ENCODE measurements at regions not wholly inside any gene's neighbourhood (a gene's known extent, or its start where the extent isn't known, plus 50 kb on each side); places are given as distances from the start of the nearest gene placed in this dataset.

DNA sequence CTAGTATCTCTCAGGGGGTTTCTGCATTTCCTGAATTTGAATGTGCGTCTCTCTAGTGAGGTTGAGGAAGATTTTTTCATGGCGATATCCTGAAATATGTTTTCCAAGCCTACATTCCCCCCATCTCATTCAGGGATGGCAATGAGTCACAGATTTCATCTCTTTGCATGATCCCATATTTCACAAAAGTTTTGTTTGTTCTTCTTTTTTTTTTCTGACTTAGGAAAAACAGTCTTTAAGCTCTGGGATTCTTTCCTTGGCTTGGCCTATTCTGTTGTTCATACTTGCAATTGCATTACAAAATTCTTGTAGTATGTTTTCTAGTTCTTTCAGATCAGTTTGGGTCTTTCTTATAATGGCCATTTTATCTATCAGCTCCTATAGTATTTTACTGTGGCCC lies 136.5 kb downstream of the DSEL start:
- DNase-seq = no peak

DNA sequence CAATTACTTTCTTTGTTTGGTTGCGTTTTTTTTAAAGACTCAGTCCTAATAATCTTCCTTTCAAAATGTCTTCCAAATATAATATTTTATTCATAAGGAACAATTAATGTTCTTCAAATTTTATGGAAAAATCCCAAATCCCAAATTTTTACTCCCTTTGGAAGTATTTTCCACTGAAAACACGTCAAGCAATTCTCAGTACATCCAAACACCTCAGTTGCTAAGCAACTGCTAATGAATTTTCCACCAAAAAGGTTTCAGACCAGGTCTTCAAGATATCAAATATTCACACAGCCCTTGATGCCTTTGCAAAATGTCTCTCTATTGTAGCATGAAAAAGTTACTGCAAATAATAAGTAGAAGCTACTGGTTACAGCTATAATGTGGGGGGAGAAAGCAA lies 140.1 kb downstream of the DSEL start:
- DNase-seq = no peak

DNA sequence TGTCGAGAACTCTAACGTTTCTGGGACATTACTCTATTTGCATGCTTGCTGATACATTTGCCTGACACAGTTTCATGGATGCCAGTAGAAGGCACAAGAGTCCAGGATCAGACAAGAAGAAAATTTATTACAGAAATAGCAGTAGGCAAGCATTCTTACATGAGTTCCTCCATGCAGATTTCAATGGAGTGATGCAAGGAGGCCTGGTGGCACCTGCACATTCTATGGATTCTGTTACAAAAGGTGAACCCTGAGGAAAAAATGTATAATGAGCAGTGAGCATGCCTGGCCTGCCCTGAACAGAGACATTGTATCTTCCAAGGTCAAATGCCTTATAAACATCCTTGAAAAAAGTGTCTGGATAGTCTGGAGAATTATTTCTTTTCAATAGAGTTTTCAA lies 142.9 kb downstream of the DSEL start:
- no peak for DNase-seq

DNA sequence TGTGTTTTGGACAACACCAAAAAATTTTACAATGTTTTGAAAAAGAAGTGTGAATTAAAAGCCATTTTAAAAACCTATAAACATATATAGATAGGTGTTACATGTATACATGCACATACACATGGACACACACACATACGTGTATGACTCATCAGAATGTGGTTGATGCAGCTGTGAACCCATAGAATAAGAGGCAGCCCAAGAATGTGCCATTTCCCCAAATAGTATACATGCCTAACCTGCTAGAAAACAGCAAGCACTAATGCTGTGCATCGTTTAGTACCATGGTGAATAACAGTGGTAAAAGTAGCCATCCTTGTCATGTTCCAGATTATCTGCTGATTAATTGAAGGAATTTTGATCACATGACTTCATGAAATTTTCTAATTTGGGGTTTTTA lies 149.0 kb downstream of the DSEL start:
- no peak for DNase-seq

DNA sequence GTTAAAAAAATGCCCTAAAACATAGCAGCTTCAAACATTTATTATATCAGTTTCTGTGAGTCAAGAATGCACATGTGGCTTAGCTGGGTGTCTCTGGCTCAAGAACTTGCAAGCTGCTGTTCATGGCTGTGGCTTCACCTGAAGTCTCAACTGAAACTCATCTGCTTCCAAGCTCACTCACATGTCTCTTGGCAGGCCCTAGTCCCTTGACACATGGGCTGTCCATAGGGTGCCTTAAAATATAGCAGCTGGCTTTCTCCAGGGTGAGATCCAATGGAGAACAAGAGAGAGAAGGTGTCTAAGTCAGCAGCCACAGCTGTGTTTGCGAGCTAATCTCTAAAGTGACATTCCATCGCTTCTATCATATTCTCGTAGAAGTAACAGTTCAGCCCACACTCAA lies 152.8 kb downstream of the DSEL start:
- DNase-seq = no peak

DNA sequence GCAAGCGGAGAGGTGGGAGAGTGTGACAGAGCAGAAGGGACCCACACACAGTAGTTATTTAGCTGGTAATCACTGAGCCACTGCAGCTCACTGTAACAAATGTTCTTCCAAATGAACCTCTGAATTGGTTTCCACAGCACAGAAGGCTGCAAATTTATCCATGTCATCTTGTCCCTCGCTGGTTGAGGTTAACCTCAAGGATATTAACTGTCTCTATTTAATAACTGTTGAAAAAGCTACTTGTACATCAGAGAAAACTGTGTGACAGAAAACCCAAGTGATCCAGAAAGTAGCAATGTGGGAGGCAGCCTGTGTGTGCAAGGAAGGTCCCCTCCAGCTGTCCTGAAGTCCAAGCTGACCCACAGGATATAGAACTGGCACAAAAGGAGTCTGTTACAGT lies 153.6 kb downstream of the DSEL start:
- no peak for DNase-seq

DNA sequence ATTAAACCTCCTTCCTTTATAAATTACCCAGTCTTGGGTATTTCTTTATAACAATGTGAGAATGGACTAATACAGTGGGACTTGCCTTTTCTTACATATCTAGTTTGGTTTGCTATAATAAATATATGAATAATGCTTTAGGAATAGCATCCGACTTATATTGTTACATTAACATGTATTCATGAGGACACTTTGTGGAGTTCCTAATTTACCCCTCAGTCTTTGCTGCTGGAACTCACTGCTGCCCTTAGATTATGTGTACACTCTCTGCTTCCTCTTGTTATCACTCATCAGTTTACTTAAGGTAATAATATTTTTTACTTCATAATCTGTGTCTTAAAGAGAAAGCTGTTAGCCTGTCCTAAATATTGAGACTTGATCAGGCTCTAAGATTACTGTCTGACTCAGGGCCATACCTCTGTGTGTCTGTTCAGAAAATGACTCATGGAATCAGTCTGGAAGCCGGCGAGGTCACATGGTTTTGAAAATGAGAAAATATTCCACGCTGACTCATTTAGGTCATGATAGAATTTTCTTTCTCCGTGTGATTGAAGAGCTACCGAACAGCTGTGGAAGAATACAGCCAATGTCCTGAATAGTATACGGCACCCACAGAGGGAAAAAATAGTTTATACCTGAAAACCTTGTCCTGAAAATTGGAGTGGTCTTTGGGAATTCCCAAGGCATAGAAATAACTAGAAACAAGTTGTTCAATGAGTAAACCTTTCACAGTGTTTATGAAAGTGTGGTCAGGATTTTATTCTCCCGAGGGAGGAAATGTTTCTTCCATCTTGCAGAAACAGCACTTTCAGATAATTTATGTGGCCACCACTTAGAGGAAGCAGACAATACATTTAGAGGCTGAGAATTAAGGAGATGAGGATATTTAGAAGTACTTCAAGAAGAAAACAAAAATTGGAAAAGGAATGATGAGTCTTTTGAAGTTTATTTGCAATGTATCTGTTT lies 156.4 kb downstream of the DSEL start:
- peak; percentile 79 for DNase-seq

DNA sequence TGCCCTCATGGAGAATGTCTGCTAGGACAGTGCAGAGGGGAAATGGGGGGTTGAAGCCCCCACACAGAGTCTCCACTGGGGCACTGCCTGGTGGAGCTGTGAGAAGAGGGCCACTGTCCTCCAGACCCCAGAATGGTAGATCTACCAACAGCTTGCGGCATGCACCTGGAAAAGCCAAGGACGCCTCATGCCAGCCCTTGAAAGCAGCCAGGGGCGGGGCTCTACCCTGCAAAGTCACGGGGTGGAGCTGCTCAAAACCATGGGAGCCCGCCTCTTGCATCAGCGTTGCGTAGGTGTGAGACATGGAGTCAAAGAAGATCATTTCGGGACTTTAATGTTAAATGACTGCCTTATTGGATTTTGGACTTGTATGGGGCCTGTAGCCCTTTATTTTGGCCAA lies 157.6 kb downstream of the DSEL start:
- no peak for DNase-seq

DNA sequence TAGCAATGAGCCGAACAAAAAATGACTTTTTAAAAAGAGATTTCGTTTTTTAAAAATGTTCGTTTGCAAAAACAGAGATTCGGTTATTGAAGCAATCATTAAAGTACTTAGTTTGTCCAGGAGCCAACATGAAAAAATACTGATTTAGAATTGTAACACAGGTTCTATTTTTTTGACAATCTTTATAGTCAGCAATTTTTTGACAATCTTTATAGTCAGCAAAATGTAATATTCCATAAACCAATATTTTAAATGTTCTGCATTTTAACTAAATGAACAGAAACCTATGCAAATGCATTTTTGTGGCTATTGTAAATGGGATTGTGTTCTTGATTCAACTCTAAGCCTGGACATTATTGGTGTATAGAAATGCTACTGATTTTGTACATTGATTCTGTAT lies 161.8 kb downstream of the DSEL start:
- no peak for DNase-seq

DNA sequence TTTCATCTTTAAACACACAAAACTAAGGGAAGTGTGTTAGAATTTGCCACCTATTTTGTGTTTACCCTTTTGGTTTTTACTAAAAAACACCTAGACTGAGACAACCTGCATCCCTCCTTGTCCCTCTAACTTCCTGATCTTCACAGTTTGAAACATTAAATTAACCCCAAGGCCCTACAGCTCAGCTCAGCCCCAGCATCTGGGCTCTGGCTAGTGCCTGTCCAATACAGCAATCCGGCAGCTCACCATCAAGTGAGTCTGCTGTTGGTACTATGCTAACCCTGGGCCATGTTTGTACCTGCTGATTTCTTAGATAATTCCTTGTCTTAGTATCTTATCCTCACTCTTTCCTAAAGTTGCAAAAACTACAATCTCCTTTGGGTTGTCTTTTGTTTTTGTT lies 162.4 kb downstream of the DSEL start:
- no peak for DNase-seq

DNA sequence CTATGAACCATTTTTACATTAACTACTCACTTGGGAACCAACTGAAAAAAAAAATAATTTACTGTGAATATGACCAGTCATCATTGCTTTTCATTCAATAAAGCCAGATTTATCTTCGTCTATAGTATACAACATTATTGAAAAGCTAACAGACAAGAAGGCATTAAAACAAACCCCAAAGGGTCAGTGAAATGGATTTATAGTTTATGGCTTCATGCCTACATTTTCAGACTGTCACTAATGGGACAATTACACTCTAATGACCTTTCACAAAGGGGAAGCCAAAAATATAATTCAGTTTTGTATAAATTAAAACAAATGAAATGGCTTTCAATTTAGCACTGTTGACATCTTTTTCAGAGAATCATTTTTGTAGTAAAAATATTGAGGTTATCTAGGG lies 169.1 kb downstream of the DSEL start:
- DNase-seq = no peak

DNA sequence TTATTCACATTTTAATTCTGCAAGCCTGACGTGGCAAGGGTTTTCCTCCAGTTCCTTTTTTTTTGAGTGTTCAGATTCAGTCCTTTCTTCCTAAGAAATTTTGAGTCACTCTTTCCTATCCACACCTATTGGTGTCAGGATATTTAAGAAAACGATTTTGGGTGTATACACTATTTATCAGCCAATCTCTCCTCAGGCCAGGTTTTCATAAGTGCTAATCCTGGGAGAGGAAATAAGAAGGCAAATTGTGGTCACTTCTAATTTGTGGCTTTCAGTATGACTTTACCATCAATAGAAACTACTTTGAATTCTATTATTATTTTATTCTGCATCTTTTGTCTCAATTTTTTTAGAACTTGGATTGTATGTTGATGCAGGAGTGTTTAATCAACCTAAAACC lies 174.4 kb downstream of the DSEL start:
- no peak for DNase-seq

DNA sequence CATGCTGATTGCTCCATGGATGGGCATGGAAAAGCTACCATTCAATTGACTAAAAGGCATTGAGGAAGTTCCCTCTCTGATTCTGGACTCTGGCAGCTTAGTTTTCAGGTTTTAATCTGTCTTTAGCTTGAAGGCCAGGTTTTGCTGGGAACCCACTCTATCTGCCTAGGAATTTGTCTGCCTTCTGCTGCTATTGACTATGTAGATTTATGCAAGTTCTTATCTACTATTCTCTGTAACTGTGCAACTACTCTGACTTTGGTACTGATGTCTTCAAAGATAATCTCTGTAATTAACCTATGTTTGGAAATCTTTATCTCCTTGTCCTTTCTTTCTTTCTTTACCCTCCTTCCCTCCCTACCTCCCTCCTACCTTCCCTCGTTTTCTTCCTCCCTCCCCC lies 178.8 kb downstream of the DSEL start:
- DNase-seq = no peak

DNA sequence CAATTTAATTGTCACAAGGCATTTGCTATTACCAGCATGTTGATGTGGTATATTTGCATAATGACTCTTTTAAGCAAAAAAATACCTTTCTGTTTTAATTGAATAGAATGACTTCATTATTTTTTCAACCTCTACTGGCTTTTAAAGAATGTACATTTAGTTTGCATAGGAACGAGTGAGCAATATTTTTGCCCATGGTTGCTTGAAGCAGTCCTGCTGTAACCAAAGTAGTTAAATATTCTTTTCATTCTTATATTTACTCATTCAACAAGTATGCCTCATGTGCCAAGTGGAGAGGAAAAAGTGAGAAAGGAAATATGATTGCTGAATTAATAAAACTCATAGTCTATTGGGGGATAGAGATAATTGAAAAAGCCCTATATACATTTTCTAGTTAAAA lies 184.7 kb downstream of the DSEL start:
- DNase-seq = no peak

DNA sequence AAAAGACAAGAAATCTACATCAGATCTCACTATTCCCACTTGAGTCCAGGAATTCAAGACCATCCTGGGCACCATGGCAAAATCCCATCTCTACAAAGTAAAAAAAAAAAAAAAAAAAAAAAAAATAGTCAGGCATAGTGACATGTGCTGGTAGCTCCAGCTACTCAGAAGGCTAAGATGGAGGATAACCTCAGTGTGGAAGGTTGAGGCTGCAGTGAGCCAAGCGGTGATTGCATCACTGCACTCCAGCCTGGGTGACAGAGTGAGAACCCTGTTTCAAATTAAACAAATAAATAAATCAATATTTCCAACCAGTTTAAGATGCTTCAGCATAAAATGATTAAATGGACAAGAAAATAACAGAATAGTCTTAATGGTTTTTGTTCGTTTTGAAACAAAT lies 197.4 kb downstream of the DSEL start:
- no peak for DNase-seq

DNA sequence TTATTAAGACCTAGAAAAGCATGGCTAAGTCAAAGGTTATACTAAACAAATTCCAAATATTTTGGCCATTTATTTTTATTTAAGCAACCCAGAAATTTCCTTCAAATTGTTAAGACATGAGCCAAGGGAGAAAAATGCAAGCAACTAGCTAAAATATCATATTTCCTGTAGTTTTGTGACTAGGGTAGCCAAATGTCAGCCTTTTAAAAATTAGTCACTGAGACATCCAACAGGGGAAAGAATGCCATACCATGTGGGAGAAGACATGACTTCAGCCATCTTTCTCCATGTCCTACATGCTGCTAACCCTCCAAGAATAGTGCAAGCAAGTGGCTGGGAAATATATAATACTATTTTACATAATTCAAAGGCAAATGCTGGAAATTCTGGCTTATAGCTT lies 197.9 kb downstream of the DSEL start:
- no peak for DNase-seq

DNA sequence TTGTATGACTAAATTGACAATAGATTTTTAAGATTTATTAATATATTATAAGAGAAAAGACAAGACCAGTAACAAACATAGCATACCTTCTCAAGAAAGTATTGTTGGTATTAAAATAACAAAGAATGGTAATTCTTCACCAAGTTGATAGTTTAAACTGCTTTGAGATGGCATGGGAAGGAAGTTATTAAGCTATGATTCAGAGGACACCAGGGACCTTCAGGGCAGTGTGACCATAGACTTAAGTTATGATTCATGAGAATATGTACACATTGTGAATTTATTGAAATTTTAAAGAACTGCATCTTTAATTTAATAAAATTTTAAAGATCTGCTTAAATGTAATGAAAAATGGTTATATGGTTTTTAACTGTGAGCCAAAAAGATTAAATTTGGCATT lies 205.7 kb downstream of the DSEL start:
- DNase-seq = no peak

DNA sequence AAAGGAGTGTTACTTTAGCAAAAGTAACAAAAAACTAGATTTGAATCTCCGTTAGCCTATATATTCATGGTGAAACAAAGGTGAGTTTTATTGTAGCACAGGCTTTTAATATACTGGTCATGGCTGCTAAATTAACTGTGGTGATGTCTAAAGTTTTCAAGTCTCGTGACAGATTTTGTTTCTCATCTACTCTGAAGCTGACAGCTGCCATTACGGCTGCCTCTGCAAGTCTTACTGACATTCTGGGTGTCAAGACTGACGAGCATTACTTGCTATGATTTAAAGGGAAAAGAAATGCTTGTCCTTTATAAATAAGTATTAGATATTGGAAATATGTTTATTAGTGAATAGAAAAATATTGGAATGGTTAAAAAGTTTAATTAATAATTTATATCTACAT lies 207.7 kb downstream of the DSEL start:
- no peak for DNase-seq

DNA sequence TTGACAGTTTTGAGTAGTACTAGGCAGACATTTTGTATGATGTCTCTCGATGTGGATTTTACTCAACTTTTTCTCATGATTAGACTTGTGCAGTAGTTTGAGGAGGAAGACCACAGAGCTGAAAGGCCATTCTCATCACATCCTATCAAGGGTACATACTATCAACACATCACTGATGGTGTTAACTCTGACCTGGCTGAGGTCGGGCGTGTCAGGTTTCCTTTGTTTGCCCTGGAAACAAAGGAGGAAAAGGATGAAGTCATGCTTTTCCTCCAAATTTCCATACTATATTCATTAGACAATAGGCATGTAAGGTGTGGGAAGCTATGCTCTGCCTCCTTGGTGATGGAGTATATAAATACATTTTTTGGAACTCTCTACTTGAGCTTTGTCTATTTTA lies 211.1 kb downstream of the DSEL start:
- no peak for DNase-seq

DNA sequence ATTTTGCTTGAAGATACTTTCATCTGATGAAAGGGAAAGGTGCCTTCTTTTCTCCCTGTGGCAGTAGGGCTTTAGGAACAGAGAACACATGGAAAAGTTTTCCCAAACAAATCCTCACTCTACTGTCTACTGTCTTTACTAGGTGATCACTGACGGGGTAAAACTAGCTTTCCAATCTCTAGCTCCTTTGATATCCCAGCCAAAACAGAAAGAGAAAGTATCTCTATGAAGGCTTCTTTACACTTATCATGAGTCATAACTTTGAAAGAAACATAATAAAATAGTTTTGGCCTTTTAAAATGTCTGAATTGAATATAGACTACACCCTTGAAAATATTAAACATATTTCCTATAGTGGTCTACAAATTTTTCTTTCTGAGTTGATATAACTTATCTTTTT lies 214.5 kb downstream of the DSEL start:
- no peak for DNase-seq

DNA sequence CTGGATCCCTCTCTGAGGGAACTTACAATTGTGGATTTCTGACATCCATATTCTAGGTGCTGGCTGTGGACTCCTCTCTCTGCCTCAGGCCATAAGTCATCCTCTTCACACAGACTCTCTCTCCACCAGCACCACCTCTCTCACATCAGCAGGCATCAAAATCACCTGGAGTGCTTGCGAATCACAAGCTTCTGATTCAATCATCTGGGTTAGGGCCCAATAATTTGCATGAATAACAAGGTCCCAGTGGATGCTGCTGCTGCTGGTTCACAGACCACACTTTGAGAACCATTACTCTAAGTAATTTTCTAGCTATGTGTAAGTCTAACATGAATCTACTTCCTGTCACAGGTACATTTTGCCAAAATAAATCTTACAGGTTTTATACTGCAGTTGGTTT lies 214.9 kb downstream of the DSEL start:
- no peak for DNase-seq

DNA sequence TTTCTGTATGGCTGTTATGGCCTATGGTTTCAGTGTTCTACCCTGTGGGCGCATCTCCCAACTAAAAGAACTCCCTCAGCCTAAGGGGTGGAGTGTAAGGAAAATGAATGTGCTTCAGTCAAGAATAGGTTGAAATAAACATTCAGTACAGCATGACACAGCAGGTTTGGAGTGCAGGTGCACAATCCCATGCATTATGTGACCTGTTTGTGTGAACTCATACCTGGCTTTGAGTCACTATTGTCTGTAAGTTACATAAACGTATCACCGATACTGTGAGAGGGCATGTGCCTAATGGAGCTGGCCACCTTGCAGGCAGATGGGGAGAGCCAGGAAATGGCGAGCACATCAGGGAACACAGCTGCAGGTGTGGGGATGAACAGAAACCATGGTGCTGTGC lies 216.0 kb downstream of the DSEL start:
- no peak for DNase-seq

DNA sequence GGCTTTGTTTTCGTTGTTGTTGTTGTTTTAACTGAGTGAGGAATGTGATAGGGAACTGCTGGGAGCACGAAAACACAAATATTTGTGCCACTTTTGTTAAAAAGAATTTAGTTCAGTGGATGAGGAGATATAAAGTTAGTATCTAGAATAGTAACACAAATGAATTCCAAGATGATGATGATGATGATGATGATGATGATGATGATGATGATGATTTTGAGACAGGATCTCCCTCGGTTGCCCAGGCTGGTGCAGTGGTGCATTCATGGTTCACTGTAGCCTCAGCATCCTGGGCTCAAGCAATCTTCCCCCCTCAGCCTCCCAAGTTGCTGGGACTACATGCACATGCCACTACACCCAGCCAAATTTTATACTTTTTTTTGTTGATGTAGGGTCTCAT lies 223.7 kb downstream of the DSEL start:
- no peak for DNase-seq

DNA sequence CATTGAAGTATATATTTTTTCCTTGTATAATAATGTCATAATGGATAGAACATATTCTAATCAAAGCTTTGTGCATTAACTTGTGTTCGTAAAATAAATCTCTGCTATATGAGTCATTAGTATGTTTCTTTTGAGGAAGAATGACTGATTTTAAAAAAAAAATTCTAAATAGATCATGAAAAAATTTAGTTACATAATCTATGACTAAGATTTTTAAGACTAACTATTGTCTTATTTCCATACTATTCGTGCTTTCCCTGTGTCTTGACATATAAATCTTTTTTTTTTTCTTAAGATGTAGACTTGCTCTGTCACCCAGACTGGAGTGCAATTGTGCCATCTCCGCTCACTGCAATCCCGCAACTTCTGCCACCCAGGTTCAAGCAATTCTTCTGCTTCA lies 226.1 kb downstream of the DSEL start:
- DNase-seq = no peak

DNA sequence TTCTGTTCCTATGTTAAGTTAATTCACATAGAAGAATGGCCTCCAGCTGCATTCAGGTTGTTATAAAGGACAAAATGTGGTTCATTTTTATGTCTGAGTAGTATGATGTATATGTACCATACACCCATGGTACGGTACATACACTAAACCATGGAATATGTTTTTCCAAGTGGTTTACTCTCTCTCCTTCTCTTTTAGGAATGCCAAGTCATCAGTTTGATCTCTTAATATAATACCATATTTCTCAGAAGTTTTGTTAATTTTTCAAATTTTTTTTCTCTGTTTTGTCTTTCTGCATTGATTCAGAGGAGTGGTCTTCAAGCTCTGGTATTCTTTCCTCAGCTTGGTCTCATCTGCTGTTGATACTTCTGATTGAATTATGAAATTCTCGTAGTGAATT lies 230.9 kb downstream of the DSEL start:
- DNase-seq = no peak

All from NCI-H226 (cell line).